Colonic mucosa (tissue), 4 donors: ENCODE measurements at regions not wholly inside any gene's neighbourhood (a gene's known extent, or its start where the extent isn't known, plus 50 kb on each side); places are given as distances from the start of the nearest gene placed in this dataset.

Source experiments
- DNase-seq: peaks from one replicate; pipeline ENCODE4 v3.0.0-alpha.2; 2020
- H3K27ac ChIP-seq: fragments of 200-600 bp; one replicate; pipeline ENCODE4 v1.8.0; 2021
- H3K27me3 ChIP-seq: fragments of 200-600 bp; one replicate; pipeline ENCODE4 v1.8.0; 2021
- H3K36me3 ChIP-seq: fragments of 200-600 bp; one replicate; pipeline ENCODE4 v1.8.0; 2021
- H3K4me1 ChIP-seq: fragments of 200-600 bp; one replicate; pipeline ENCODE4 v1.8.0; 2021; ENCODE audit warnings: mild to moderate bottlenecking
- H3K4me3 ChIP-seq: fragments of 200-600 bp; one replicate; pipeline ENCODE4 v1.8.0; 2021
- H3K9ac ChIP-seq, 2 donors: one replicate each; pipeline ENCODE4 v1.7.0; 2013; ENCODE audit warnings: control low read depth in 2 of 2, low read depth in 2 of 2, low read length in 2 of 2
- H3K9me3 ChIP-seq: fragments of 200-600 bp; one replicate; pipeline ENCODE4 v1.8.0; 2021
- CTCF ChIP-seq: fragments of 200-600 bp; IDR thresholded peaks from one replicate; pipeline ENCODE4 v1.8.0; 2022; ENCODE audit warnings: antibody characterized with exemption, mild to moderate bottlenecking
- intact Hi-C: fragments of 100-400 bp; cut with DNase I; formaldehyde crosslinking; loops from one replicate; pipeline ENCODE4 v1.14.1; 2022
- donor health status: healthy.
- donor health status: DM: no; HTN: no; CAD: no.
- donor health status: DM: no; HTN: no; CAD: no.

- H3K36me3 ChIP-seq: no peaks in the 10 kb centered on the region
- no peaks in the 10 kb centered on the region for H3K9me3 ChIP-seq
- no peak overlapping the region for H3K27ac ChIP-seq
- DNase-seq: no peak
- TF ChIP-seq CTCF: no peak
- H3K4me1 ChIP-seq: no peaks in the 10 kb centered on the region
- H3K9ac ChIP-seq: no peak overlapping the region
- no peaks in the 10 kb centered on the region for H3K27me3 ChIP-seq
- no peak overlapping the region for H3K4me3 ChIP-seq
- intact Hi-C loops: no loop called here
These were observed 615.6 kb upstream of the ADAMTS9 start for GRCh38 chr3:65303431-65303830.

GRCh38 chr3:65291448-65292125 lies 603.8 kb upstream of the ADAMTS9 start:
- TF ChIP-seq CTCF: no peak
- H3K36me3 ChIP-seq: no peaks in the 10 kb centered on the region
- H3K9me3 ChIP-seq: no peaks in the 10 kb centered on the region
- no peaks in the 10 kb centered on the region for H3K27me3 ChIP-seq
- no peak for DNase-seq
- H3K27ac ChIP-seq: no peak overlapping the region
- intact Hi-C loops: no loop called here
- H3K9ac ChIP-seq: no peak overlapping the region
- H3K4me1 ChIP-seq: no peaks in the 10 kb centered on the region
- no peak overlapping the region for H3K4me3 ChIP-seq

- H3K27ac ChIP-seq: no peak overlapping the region
- TF ChIP-seq CTCF: no peak
- intact Hi-C loops: no loop called here
- no peak overlapping the region for H3K9ac ChIP-seq
- H3K4me3 ChIP-seq: no peak overlapping the region
- H3K9me3 ChIP-seq: no peaks in the 10 kb centered on the region
- no peaks in the 10 kb centered on the region for H3K27me3 ChIP-seq
- no peak for DNase-seq
- no peaks in the 10 kb centered on the region for H3K4me1 ChIP-seq
- no peaks in the 10 kb centered on the region for H3K36me3 ChIP-seq
These were observed 601.0 kb upstream of the ADAMTS9 start for GRCh38 chr3:65288776-65289175.

- DNase-seq: no peak
- intact Hi-C loops: no loop called here
- no peaks in the 10 kb centered on the region for H3K4me1 ChIP-seq
These were observed 598.2 kb upstream of the ADAMTS9 start for GRCh38 chr3:65285956-65286355.

GRCh38 chr3:65284961-65285360 lies 597.2 kb upstream of the ADAMTS9 start:
- H3K9ac ChIP-seq: no peak overlapping the region
- no peaks in the 10 kb centered on the region for H3K9me3 ChIP-seq
- intact Hi-C loops: no loop called here
- DNase-seq: no peak
- no peak for TF ChIP-seq CTCF
- no peaks in the 10 kb centered on the region for H3K4me1 ChIP-seq
- no peaks in the 10 kb centered on the region for H3K27me3 ChIP-seq
- no peak overlapping the region for H3K4me3 ChIP-seq
- no peak overlapping the region for H3K27ac ChIP-seq
- H3K36me3 ChIP-seq: no peaks in the 10 kb centered on the region

More at GRCh38 chr3:65285956-65286355, 598.2 kb upstream of the ADAMTS9 start:
- H3K9me3 ChIP-seq: no peaks in the 10 kb centered on the region
- no peak for TF ChIP-seq CTCF
- no peak overlapping the region for H3K9ac ChIP-seq
- no peaks in the 10 kb centered on the region for H3K27me3 ChIP-seq
- no peak overlapping the region for H3K4me3 ChIP-seq
- no peak overlapping the region for H3K27ac ChIP-seq
- H3K36me3 ChIP-seq: no peaks in the 10 kb centered on the region
